Stimulated activated CD4-positive, alpha-beta T cell treated with anti-CD3 and anti-CD28 coated beads, Interleukin-12 subunit alpha, Interleukin-12 subunit beta, amount 100 ng/mL, for 4 hours (primary cell): ENCODE measurements at regions not wholly inside any gene's neighbourhood (a gene's known extent, or its start where the extent isn't known, plus 50 kb on each side); places are given as distances from the start of the nearest gene placed in this dataset.

Experiments used
- DNase-seq: peaks from one replicate; pipeline ENCODE4 v3.0.0-alpha.2; 2020

DNA sequence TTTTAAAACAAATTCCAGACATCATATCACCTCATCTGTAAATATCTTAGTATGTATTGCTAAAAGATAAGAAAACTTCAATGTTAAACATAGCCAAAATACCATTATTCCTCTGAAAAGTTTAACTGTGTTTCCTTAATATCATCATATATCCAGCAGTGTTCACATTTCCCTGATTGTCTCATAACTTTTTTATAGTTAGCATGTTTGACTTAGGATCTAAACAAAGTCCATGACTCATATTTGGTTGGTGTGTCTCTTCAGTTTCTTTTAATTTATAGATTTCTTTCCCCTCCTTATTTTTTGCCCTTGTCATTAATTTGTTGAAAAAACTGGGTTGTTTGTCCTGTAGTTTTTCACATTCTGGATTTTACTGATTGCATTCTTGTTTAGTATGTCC is 163.0 kb downstream of the RPS12 start:
- no peak for DNase-seq

DNA sequence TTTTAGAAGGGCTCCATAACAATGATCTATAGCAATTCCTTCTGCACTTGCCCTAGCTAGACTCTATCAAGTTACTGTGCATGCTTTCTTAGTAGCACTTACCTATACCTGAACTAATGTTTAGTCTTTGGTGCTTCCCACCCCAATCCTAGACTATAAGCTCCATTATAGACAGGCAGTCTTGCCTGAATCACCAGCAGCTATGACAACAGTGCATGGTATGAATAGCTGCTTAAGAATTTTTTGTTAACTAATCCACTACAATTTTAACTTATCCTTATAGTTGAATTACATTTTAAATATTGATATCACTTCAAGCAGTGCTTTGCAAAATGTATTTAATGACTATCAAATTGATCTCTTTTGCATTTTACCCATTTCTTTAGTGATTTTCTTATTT is 164.3 kb downstream of the RPS12 start:
- no peak for DNase-seq

DNA sequence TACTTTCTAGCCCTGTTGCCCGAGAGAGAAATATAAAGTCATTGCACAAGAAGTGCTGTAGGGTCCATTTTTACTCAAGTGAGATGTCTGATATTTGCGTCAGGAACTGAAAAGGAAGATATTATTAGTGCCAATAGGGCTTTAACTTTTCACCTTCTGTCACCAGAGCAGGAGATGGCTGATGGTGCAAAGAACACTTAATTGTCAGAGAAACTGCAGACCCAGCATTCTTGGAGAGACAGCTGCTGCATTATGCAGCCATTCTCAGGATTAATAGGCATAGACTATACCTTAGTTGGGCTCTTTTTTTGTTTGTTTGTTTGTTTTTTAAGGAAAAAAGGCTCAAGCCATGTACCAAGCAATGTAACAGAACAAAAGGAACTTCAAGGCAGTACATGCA is 179.4 kb downstream of the RPS12 start:
- no peak for DNase-seq

DNA sequence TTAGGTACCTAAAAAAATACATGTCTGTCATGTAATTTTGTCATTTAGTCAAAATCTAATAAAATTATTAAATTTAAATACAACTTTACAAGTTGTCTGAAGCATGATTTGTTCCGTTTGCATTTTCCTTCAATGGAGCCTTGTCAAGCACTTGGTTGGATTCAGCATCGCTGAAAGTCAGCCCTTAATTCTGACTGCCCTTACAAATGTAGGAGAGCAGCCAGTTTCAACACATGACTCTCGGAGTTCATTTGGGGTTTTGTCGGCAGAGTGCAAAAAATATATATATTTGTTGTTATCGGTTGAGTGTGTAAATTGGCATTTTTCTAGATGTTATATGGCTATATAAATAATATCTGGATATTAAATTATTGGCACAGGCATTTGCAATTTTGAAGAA is 180.6 kb downstream of the RPS12 start:
- no peak for DNase-seq

DNA sequence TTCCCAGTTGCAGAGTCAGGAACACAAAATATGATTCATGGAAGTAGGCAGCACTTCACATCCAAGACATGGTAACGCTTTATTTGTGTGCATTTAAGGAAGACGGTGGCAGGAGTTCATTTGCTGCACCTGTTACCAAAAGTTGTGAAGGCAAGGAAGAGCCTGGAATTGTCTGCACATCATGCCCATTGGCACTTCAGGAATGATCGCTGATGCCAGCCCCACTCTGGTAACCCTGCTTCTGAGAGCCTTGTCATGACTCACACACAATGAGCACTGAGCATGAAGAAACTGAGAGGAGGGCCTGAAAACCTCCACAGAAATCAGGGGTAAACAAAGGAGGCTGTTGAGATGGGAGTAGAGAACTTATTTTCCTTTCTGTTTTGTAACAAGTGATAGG is 181.1 kb downstream of the RPS12 start:
- DNase-seq = no peak

DNA sequence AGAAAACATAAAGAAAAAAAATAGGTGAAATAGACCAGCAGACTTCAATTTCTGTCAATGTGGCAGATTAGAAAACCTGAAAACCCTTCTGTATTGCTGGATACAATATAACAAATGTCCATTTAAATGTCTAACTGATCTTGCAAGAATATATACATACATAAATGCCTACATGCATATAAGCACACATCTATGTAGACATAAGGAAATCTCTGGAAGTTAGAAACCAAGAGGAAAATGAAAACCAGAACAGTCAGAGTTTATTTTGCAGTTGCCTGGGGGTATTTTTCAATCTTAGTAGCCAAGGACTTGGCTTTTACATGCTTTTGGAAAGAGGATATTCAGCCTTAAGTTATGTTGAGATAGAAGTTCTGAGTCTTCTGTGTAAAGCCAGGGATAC is 184.0 kb downstream of the RPS12 start:
- no peak for DNase-seq

DNA sequence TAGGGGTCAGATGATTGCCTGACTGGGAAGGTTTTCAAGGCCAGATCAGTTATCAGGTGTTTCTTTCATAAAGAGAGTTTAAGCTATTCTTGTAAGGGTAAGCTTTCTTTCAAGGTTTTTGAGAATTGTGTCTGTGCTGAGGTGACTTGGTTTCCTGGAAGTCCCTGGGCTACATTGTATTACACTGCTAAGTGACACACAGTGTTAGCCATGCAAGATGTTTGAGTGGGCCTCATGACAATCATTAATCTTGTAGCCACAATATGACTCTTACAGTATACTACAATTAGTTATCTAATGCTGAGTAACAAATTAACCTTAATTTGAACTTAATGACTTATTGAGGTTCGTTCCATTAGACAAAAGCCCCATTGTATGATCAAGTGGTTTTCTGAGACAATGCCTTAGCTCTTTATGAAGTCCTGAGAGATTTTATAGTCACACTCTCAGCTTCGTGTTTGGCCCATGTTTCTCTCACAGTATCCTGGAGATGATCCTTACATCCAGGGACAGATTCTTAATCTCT is 186.7 kb downstream of the RPS12 start:
- no peak for DNase-seq

DNA sequence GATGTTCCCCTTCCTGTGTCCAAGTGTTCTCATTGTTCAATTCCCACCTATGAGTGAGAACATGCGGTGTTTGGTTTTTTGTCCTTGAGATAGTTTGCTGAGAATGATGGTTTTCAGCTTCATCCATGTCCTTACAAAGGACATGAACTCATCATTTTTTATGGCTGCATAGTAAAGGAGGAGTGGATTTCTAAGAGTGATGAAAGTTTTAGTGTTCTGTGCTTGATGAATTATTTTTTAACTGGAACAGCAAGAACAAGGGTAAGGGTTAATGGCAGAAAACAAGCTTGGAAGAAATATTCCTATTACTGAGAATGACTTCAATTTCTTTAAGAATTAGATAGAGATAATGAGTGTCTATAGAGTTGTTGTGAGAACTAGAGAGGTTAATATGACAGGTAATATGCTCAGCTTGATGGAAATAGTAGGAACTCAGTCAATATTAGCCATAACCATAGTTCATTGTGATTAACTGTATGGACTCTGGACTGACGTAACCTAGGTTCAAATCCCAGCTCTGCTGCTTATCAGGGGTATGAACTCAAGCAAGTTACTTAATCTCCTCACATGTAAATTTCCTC is 190.0 kb downstream of the RPS12 start:
- DNase-seq = no peak

DNA sequence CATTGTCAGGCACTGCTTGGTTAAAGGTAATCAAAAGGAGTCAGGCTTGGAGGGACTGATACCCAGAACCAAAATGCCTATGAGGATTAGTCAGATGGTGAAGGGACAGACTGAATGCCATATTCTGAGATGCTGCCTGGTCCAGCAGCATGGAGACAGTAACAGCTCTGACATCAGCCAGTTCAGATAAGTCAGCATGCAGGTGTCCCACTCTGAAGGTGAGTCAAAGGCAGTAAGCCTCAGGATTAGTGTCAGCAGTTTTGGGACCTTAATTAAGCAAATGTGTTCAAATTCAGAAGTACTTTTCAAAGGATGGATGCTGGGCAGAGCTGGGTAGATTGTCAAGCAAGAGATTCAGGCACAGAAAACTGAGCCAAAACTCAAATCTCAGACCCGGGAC is 198.4 kb downstream of the RPS12 start:
- DNase-seq = no peak

DNA sequence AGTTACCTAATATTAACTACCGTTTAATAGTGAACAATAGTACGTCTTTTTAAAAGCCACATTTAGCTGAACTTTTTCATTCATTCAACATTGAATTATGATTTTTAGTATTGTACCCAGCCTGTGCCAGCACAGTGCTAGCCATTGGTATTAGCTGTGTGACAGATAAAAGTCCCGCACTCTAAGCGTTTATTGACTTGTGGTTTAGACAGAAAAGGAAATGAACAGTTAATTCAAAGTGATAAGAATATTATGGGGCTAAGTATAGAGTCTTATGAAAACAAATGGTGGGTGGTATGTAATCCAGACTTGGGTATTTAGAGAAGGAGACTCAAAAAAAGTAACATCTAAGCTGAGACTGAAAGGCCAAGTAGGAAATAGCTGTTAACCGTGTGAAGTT is 202.3 kb downstream of the RPS12 start:
- no peak for DNase-seq

DNA sequence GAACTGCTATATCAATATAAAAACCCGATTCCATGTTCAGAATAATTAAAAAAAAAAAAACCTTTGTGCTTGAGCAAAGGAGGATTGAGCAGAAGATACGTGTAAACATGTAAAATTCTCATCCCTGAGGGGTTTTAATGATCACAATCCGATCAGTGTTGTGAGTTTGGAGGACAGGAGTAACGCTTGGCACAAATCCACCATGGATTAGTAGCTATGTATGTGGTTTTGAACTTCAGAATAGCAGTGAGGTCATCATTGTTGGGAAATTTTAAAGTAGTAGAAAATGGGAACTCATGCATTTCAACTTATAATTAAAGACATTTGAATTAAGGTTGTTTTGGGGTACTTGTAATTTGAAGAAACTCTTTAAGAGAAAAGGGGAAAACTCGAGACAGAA is 203.2 kb downstream of the RPS12 start:
- DNase-seq = no peak

DNA sequence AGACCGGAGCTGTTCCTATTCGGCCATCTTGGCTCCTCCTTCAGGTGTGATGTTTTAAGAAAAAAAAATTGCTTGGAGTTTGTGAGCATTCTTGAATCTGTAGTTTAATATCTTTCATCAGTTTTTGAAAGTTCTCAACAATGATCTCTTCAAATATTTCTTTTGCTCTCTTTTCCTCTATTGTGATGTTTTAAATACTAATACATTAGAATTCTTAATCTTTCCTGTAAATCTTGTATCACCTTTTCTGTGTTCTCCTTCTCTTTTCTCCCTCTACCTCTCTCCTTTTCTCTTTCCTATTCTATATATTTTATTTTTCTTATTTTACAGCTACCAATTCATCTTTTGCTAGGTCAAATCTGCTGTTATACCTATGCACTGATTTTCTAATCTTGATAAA is 212.3 kb downstream of the RPS12 start:
- no peak for DNase-seq

DNA sequence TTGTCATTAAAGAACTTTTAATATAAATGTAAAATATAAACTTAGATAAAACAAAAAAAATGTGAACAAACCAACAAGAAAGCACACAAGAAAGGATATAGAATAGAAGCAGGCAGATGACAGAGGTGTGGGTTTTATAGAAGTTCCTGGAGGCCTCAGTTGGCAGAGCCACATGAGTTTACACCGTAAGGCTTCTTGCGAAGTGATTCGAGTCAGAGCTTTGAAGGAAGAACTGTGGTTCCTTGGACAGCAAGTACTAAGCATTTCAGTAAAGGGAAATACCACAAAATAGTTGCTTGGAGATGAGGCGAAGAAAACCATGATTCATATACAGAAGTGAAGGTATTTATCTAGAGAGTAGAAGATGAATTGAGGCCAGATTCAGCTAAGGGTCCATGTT is 207.9 kb upstream of the EYA4 start:
- DNase-seq = no peak

DNA sequence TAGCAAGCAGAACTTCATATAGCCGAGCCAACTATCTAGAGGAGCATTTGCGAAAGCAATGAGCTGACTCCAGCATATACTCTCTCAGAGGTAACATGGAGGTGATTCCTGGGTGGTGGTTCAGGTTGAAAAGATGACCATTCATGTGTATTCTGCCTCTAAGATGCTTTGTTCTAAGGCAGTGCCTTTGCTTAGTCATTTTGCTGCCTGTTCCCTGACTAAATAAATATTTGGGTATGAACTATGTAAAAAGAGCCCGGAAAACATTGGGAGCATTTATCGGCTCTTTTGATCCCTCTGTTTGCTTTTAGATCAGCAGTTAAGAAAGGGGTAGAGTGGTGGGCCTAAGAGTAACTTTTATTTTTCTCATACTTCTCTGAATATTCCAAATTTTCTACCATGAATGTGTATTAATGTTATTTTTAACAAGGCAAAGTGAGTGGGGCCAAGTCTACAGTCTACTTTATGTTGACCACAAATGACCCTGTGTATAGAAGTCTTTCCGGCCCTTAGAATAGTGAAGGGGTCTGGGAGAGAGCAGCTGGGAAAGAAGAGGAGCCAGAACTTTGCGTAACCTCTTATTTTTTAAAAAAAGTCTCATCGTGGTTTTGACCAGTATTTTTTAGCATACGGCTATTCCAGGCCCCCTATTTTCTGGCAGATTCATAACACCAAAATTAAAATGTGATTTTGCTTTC is 206.5 kb upstream of the EYA4 start:
- DNase-seq = no peak

DNA sequence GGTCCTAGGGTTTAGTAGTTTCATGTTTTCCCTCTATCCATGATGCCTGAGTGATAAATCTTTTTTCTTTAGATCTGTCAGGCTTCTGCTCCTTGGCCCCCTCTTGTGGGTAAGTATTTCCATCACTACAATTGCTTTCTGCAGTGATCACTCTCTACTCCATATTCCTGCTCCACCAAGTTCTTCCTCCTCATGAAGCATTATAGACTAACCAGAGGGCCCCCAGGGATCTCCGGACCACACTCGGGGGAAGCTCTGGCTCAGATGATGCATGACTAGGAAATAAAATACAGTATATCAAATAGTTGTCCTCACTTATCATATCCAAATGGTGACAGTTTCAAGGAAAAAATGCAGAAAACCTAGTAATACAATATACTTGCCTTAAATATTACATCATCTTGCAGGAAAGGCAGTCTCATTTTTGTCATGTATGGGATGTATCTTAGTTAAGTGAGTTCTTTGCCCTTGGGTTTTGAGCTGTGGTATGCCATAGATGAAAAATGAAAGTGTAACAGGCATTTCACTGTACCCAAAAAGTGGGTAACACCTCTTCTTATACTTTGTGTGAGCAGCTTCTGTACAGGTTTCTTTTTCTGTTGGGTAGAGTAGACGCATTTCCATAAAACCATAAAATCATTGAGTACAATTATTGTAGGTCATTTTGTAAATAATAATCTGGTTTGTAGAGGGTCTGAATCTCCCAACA is 200.9 kb upstream of the EYA4 start:
- no peak for DNase-seq

DNA sequence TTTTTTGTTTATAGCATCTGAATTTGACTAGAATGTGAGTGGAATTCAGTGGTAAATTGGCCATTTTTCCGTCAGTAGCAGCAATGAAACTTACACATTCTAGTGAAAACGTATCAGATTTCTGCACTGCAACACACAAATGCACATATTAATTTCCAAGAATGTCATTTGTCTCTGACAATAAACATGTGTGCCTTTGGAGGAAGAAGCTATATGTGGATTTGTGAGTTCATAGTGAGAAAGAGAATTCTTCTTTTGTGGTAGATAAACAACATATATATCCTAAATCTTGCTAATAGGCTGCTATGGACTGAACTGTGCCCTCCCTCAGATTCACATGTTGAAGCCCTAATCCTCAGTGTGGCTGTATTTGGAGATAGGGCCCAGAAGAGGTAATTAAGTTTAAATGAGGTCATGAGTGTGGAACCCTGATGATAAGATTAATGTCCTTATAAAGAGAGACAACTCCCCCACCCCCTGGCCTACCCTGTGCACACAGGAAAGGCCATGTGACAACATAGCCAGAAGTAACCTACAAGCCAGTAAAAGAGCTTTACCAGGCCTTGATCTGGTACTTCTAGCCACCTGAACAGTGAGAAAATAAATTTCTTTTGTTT is 200.2 kb upstream of the EYA4 start:
- no peak for DNase-seq

DNA sequence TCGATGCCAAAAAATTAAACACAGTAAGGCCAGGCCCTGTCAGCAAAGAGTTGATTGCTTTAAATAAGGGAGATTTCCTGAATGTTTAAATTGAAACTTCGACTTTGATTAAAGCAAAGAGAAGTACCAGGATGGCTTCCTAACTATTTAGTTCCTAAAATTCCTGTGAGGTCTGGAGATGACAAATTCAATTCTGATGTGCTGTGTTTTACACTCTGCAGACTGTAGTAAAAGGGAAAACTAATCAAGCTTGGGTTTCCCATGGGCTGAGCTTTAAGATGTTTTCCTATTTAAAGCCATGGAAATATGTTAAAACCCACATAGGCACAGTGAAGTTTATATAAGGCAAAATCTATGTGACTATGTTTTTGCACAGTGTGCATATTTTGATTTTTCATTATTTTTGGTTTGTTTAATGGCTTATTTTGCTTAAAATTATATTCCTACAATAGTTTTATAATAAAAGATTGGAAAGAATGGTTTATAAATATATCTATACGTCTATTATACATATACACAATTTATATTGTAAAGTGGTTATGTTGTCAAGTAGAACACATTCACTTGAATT is 198.5 kb upstream of the EYA4 start:
- DNase-seq = no peak

DNA sequence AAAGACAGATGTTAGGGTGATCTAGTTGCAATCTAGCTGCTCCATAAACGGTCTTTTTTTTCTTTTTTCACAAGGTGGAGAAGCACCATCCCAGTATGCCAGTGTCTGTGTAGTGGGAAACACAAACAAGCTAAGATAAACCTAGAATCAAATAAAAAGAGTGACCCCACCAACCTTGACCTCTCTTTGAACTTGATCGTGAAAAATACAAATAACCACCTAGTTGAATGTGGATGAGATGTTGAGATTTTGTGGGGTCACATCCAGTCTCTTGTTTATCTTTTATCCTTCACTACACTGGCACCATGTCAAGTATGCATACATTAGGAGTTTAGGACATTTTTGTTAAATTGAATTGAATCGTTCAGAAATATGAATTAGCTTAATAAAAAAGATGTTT is 194.6 kb upstream of the EYA4 start:
- no peak for DNase-seq

DNA sequence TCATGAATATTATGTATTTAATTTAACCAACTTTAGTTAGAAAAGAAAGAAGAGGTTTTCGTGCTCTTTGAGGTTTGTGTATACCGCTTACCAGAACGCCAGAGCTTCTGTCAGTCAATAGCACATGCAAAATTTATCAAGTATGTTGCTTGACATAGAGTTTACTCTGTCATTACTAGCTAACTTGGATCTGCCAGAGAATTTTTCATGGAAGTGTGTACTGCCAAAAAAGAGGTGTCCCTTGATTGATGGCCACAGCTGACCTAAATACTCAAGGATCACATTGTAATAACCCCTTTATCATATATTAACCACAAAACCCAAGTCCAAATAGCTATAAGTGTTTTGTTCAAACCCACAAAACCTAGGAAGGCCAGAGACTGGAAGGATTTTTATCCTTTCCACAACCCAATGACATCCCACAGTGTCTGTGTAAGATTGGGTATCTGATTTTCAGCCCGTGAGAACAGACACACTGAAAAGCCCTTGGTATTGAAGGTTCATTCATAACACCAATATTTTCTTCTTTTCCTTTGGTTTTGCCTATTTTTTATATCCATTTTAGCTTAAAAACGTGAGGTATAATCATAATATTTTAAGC is 194.0 kb upstream of the EYA4 start:
- DNase-seq = no peak

DNA sequence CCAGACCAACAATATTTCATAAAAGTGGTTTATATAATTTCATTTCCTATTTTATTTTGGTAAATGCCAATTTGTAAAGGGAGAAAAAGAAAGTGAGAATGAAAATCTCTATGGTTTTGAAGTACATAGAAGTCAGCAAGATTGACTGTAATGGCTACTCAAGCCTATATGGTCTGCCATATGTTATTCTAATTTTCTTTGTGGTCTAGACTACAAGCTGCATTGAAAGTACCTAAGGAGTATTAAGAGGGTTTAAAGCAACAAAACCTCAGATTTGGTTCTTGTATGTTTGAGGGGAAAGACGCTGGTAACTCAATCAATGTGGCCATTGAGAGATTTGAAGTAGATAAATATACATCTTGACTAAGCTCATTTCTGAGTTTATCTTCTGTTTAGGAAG is 193.5 kb upstream of the EYA4 start:
- DNase-seq = no peak

DNA sequence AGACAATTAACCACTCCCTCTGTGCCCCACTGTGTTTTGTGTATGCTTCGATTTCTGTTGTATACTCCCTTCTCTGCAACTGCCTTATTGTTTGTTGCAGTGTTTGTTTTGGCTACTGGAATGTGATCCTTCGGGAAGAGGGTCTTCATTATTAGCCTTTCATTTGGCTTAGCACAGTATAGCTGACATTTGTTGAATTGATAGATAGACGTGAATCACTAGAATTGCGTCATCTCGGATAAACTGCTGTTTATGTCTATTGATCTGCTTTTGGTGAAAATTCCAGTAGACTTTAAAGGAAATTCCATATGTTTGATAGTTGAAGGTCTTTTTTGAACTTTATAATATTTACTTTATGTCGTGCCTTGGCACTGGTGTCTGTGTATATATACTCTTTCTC is 189.9 kb upstream of the EYA4 start:
- DNase-seq = no peak

DNA sequence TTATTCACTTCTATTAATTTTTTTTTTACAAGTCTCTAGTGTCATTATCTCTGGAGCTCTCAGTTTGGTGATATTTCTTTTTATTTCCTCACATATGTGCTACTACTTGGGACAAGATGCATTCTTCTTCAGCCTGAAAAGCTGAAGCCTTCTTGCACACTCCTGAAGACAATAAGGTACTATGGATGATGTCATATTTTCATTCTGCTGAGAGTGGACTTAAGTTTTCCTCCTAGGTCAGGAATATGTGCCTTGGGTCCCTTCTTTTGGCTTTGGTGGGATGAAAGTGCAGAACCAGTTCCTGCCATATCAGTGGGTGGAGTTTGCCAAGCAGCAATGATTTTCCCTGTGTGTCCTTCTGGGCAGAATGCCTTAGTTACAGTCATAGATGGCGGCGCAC is 188.7 kb upstream of the EYA4 start:
- DNase-seq = no peak

DNA sequence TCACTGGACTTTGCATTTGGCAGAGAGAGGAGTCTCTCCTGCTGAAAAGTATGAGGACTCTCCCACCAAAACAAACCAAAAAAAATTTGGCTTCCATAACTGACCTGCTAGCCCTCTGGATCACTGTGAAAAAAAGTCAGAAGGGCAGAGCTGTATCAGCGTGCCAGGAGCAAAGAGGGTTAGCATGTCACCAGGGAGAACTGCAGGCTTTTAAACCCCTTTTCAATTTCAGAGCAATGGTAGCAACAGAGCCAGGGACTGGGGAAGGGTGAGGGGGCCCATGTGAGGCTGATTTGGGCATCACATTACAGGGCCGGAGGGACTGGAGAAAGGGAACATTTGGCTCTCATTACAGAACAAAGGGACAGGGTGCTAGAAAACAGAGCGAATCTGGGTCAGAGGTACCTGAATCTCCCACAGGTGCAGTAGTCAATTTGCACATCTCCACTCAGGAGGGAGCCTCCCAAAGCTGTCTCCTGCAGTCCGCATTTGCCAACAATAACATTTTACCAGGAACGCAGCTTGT is 185.7 kb upstream of the EYA4 start:
- no peak for DNase-seq
